ENCODE measurements at regions not wholly inside any gene's neighbourhood (a gene's known extent, or its start where the extent isn't known, plus 50 kb on each side); places are given as distances from the start of the nearest gene placed in this dataset.

GRCh38 chr20:60172346-60172984 is 214.2 kb downstream of the CDH26 start:
- TF ChIP-seq CTCF (IDR thresholded peaks at IDR 0.05) (no peak), POLR2AphosphoS5 (IDR thresholded peaks at IDR 0.05; ENCODE audit: low read depth, low read length) (no peak), SIN3A (IDR thresholded peaks at IDR 0.05; ENCODE audit: borderline replicate concordance, insufficient read depth, low read depth, low read length) (no peak), REST (IDR thresholded peaks at IDR 0.05; ENCODE audit: insufficient read depth in 1 of 2, low read depth in 2 of 2, low read length in 1 of 2) (no peak), TCF7L2 (IDR thresholded peaks at IDR 0.05; ENCODE audit: low read depth, low read length) (no peak)

Data from Panc1 (cell line).